Fibroblast of mammary gland (primary cell): ENCODE measurements at regions not wholly inside any gene's neighbourhood (a gene's known extent, or its start where the extent isn't known, plus 50 kb on each side); places are given as distances from the start of the nearest gene placed in this dataset.

ENCODE experiments used
- DNase-seq: peaks from one replicate; pipeline ENCODE4 v3.0.0-alpha.2; 2010; ENCODE audit warnings: low read depth
- H3K4me3 ChIP-seq: 2 replicates; pipeline ENCODE4 v1.5.1; 2011; ENCODE audit warnings: low read depth, mild to moderate bottlenecking, low read length, moderate library complexity; ENCODE audit not compliant: control insufficient read depth
- CTCF ChIP-seq: conservative IDR thresholded peaks from 2 replicates; pipeline ENCODE4 v1.5.1; 2011; ENCODE audit warnings: low read depth, low read length, inconsistent platforms; ENCODE audit not compliant: control insufficient read depth, insufficient read depth

- DNase-seq, result no peak
- H3K4me3 ChIP-seq, result no peak overlapping the region
- TF ChIP-seq CTCF, result no peak
Observed at GRCh38 chr4:141290771-141291170, 70.1 kb downstream of the ZNF330 start.

DNA sequence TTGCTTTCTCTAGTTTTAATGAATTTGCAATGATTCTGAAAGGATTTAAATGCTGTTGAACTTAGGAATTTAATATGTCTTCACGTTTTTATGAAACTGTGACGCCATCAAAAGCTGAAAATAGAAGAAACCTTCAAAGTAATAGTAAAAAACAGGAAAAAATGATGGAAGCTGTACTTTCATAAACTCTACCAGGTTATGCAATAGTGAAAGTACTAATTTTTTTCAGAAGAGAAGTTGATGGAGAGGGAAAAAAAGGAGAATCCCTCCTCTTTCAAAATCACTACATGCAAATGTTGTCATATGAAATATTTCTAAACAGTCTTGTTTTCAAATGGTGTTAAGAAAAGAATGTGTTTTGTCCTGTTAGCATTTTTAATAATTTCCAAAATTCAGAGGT is 73.6 kb downstream of the ZNF330 start:
- DNase-seq, result no peak

GRCh38 chr4:141301216-141301615 is 80.5 kb downstream of the ZNF330 start:
- no peak for DNase-seq
- no peak overlapping the region for H3K4me3 ChIP-seq
- no peak for TF ChIP-seq CTCF

More for the DNA sequence above, 73.6 kb downstream of the ZNF330 start:
- TF ChIP-seq CTCF, result no peak
- no peak overlapping the region for H3K4me3 ChIP-seq

DNA sequence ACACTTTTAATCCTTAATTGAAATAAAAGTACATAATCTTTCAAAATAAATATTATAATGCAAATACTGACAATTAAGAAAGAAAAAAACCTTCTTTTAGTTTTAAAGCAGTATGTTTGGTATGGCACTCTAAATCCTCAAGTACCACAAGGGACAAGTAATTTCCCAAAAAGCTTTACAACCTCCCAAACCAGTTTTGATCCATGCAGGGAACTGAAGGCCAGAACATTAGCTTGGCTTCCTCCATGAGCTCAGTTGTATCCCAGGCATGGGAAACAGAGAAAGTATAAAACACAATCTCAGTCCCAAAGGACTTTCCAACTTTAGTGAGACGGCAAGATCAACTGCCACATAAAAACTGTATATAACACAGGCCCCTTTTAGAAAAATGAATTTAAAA is 82.2 kb downstream of the ZNF330 start:
- TF ChIP-seq CTCF, result no peak
- no peak overlapping the region for H3K4me3 ChIP-seq
- DNase-seq, result no peak

DNA sequence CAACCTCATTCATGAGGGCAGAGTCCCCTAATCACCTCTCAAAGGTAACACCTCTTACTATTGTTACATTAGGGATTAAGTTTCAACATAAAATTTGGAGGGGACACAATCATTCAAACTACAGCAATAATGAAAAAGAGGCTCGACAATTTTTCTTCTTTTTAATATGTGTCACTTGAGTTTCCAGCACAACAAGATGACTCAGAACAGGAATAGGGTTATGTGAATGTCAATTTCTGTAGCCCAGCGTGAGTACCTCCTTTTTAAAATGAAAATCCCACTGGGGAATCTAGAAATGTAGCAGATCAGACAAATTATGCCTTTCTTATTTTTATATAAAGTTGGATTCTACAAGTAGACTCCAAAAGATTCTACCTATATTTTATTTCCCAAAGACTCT is 83.7 kb downstream of the ZNF330 start:
- TF ChIP-seq CTCF, result no peak
- DNase-seq, result no peak
- H3K4me3 ChIP-seq, result no peak overlapping the region

DNA sequence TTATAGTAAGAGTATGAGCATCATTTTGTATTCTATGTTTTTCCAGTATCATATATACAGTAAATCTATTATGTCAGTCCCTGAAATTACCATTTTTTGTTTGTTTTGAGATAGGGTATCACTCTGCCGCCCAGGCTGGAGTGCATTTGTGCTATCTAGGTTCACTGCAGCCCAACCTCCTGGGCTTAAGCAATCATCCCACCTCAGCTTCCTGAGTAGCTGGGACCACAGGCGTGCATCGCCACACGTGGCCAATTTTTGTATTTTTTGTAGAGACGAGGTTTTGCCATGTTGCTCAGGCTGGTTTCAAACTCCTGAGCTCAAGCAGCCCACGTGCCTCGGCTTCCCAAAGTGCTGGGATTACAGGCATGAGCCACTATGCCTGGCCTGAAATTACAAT is 85.6 kb downstream of the ZNF330 start:
- H3K4me3 ChIP-seq, result no peak overlapping the region
- no peak for TF ChIP-seq CTCF

GRCh38 chr4:141307241-141307689 is 86.6 kb downstream of the ZNF330 start:
- H3K4me3 ChIP-seq, result no peak overlapping the region
- TF ChIP-seq CTCF, result peak; percentile 87
- DNase-seq, result peak; percentile 72

More for the DNA sequence above, 85.6 kb downstream of the ZNF330 start:
- DNase-seq, result no peak
